Stimulated activated CD8-positive, alpha-beta memory T cell treated with anti-CD3 and anti-CD28 coated beads, Interleukin-4, amount 100 ng/mL, for 4 hours (primary cell): ENCODE measurements at regions not wholly inside any gene's neighbourhood (a gene's known extent, or its start where the extent isn't known, plus 50 kb on each side); places are given as distances from the start of the nearest gene placed in this dataset.
"Not testable (repeated sequence)": the region's sequence is repeated elsewhere in the genome, so short reads cannot be mapped to it uniquely, and the experiment has no call there.

Source experiments
- DNase-seq, 2 donors: peaks; one replicate each; pipeline ENCODE4 v3.0.0-alpha.2; 2020; ENCODE audit warnings: low read depth in 2 of 2, low spot score in 1 of 2

- no peak for DNase-seq
Measured at GRCh38 chr6:16950302-16950701, 151.5 kb upstream of the STMND1 start.

GRCh38 chr6:16949716-16950115, 152.1 kb upstream of the STMND1 start:
- no peak for DNase-seq

GRCh38 chr6:16948396-16948795, 153.5 kb upstream of the STMND1 start:
- no peak for DNase-seq

- no peak for DNase-seq
Measured at GRCh38 chr6:16947375-16948015, 154.4 kb upstream of the STMND1 start.

- DNase-seq: no peak
Measured at GRCh38 chr6:16944596-16944995, 157.3 kb upstream of the STMND1 start.

GRCh38 chr6:16939839-16940238, 162.0 kb upstream of the STMND1 start:
- no peak for DNase-seq

GRCh38 chr6:16939351-16939750, 162.5 kb upstream of the STMND1 start:
- no peak for DNase-seq

- no peak for DNase-seq
Measured at GRCh38 chr6:16936893-16937292, 165.0 kb upstream of the STMND1 start.

- DNase-seq: no peak
Measured at GRCh38 chr6:16933961-16934360, 167.9 kb upstream of the STMND1 start.

GRCh38 chr6:16933532-16933931, 168.3 kb upstream of the STMND1 start:
- DNase-seq: no peak

GRCh38 chr6:16932920-16933319, 168.9 kb upstream of the STMND1 start:
- DNase-seq: no peak

GRCh38 chr6:16931079-16931478, 169.8 kb upstream of the ATXN1 start:
- not testable (repeated sequence) for DNase-seq

- DNase-seq: no peak
Measured at GRCh38 chr6:16930432-16930831, 169.2 kb upstream of the ATXN1 start.

GRCh38 chr6:16929809-16930208, 168.5 kb upstream of the ATXN1 start:
- DNase-seq: no peak

GRCh38 chr6:16928387-16928786, 167.1 kb upstream of the ATXN1 start:
- no peak for DNase-seq

- no peak for DNase-seq
Measured at GRCh38 chr6:16927205-16927604, 165.9 kb upstream of the ATXN1 start.

GRCh38 chr6:16925461-16925860, 164.2 kb upstream of the ATXN1 start:
- DNase-seq: no peak

GRCh38 chr6:16922282-16922681, 161.0 kb upstream of the ATXN1 start:
- no peak for DNase-seq

GRCh38 chr6:16921399-16922110, 160.3 kb upstream of the ATXN1 start:
- DNase-seq: no peak

- no peak for DNase-seq
Measured at GRCh38 chr6:16918586-16918985, 157.3 kb upstream of the ATXN1 start.

GRCh38 chr6:16914184-16914583, 152.9 kb upstream of the ATXN1 start:
- DNase-seq: no peak

- DNase-seq: no peak
Measured at GRCh38 chr6:16912756-16913155, 151.5 kb upstream of the ATXN1 start.

GRCh38 chr6:16911088-16911487, 149.8 kb upstream of the ATXN1 start:
- DNase-seq: no peak
